Activated CD8-positive, alpha-beta memory T cell treated with anti-CD3 and anti-CD28 coated beads for 4 hours (primary cell): ENCODE measurements at regions not wholly inside any gene's neighbourhood (a gene's known extent, or its start where the extent isn't known, plus 50 kb on each side); places are given as distances from the start of the nearest gene placed in this dataset.
"Not testable (repeated sequence)": the region's sequence is repeated elsewhere in the genome, so short reads cannot be mapped to it uniquely, and the experiment has no call there.

Source experiments
- DNase-seq, 2 donors: peaks; one replicate each; pipeline ENCODE4 v3.0.0-alpha.2; 2020; ENCODE audit warnings: low read depth in 2 of 2

DNA sequence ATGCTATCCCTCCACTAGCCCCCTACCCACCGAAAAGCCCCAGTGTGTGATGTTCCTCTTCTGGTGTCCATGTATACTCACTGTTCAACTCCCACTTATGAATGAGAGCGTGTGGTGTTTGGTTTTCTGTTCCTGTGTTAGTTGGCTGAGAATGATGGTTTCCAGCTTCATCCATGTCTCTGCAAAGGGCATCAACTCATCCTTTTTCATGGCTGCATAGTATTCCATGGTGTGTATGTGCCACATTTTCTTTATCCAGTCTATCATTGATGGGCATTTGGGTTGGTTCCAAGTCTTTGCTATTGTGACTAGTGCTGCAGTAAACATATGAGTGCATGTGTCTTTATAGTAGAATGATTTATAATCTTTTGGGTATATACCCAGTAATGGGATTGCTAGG is 599.3 kb upstream of the B3GAT1 start:
- not testable (repeated sequence) for DNase-seq

GRCh38 chr11:135009125-135009524 is 597.1 kb upstream of the B3GAT1 start:
- no peak for DNase-seq

DNA sequence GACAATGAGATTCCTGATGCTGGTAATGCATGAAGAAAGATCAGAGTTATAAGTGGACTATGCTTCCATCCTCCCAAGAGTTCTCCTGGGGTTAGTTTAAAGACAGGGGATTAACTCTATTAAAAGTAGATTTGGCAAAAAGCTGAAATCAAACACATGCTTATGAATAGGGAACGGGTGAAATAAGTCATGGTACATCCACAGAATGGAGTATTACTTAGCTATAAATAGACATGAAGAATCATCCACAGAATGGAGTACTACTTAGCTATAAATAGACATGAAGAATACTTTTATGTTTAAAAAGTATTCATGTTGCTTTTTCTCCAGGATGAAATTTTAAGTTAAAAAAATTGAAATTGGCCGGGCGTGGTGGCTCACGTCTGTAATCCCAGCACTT is 596.4 kb upstream of the B3GAT1 start:
- DNase-seq = no peak

GRCh38 chr11:135008001-135008405 is 596.0 kb upstream of the B3GAT1 start:
- no peak for DNase-seq

- DNase-seq = no peak
These were observed 594.8 kb upstream of the B3GAT1 start for GRCh38 chr11:135006800-135007199.

DNA sequence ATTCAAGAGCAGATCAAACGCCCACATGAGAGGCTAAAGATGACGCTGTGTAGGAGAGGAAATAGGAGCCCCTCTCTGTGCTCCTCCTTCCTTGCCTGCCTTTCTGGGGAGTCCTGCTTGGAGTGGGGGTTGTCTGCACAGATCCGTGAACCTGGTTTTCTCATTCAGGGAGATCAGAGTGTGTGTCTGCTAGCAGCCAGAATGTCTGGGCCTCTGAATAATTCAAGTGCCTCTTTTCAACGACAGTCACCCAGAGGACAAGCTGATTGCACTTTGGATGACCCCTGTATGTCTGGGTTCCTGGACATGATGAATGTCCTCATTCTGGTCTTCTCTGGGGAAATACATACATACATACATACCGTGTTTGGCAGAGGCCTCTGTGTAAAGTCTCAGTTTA is 592.5 kb upstream of the B3GAT1 start:
- DNase-seq = no peak

- DNase-seq = no peak
These were observed 590.2 kb upstream of the B3GAT1 start for GRCh38 chr11:135002236-135002635.

DNA sequence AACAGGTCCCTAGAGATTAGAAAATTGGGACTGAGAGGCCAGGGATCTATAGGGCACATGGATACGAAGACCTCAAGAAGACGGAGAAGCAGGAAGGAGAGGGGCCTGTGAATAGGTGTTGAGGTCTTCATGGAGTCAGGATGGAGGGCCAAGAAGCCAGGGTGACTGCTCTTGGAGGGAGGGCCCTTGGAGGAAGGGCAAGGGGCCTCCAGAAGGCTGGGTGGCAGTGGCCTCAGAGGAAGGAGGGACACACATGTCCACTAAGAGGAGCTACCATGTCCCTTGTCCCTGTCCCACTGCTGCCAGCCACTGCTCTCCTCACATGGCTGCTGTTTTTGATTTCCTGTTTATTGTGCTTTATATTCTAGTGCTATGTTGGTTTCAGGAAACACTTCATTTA is 589.5 kb upstream of the B3GAT1 start:
- no peak for DNase-seq

GRCh38 chr11:135001065-135001464 is 589.0 kb upstream of the B3GAT1 start:
- DNase-seq = not testable (repeated sequence)

DNA sequence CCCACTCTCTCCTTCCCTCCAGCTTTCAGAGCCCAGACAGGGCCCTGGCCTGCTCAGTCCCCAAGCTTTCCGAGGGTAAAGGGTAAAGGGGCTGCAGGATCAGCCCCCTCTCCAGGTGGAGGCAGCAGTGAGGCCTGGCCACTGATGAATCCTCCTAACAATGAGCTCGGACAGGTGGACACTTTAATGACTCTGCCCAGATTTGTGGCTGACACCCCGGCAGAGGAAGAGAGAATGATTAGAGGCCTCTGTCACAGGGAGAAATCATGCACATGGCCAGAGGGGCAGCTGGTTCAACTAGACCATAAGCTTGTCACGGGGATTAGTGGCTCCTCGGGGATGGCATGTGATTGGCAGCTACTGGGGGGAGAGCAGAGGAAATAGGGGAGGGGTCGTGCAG is 587.5 kb upstream of the B3GAT1 start:
- no peak for DNase-seq

GRCh38 chr11:134997652-134998320 is 585.7 kb upstream of the B3GAT1 start:
- DNase-seq = no peak

DNA sequence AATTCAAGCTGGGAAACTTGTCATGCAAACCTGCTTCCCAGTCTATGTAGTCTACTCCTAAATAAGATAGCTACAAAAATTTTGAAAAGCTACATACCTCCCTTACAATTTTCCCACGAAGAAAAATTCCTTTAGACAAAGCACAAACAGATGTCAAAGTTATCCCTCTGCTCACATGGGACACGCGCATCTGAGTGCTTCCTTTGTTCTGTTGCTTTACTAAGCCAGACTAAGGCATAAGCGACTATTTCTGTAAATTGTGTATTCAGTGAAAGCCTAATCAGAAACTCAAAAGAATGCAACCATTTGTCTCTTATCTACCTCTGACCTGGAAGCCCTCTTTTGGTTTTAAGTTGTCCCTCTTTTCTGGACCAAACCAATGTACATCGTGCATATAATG is 583.7 kb upstream of the B3GAT1 start:
- no peak for DNase-seq

GRCh38 chr11:134994431-134994830 is 582.4 kb upstream of the B3GAT1 start:
- no peak for DNase-seq

- DNase-seq = no peak
These were observed 581.7 kb upstream of the B3GAT1 start for GRCh38 chr11:134993691-134994243.

DNA sequence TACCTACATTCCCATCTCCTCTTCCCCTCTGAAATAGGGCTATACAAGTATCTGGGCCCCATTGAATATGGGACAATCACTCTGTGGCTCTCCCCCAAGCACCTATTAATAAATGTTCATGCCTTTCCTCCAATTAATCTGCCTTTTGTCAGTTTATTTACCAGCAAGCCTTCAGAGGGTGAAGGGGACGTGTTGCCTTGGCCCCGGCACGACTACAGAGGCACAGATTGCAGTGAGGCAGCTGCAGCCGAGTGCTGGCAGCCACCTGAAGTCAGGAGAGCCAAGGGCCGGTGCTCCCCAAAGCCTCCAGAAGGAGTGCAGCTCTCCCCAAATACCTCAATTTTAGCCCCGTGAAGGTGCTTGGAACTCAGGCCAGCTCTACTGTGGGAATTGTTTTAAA is 580.9 kb upstream of the B3GAT1 start:
- no peak for DNase-seq

DNA sequence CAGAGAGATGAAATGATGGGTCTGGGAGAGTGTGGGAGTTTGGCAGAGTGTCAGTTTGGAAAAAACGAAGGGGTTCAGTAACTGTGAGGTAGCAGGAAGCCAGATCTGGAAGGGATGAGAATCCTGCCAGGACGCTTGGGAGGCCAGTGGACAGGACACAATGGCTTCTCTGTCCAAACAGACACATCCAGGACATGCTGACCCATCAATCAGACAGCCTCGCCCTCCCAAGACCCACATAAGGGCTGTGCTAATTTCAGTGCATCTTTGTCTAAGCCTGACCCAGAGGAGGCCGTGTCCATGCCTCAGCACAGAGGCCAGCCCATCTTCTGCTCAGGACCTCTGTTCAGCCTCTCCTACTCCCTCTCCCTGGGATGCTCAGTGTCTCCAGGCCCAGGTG is 576.5 kb upstream of the B3GAT1 start:
- no peak for DNase-seq

- no peak for DNase-seq
These were observed 575.8 kb upstream of the B3GAT1 start for GRCh38 chr11:134987822-134988221.

DNA sequence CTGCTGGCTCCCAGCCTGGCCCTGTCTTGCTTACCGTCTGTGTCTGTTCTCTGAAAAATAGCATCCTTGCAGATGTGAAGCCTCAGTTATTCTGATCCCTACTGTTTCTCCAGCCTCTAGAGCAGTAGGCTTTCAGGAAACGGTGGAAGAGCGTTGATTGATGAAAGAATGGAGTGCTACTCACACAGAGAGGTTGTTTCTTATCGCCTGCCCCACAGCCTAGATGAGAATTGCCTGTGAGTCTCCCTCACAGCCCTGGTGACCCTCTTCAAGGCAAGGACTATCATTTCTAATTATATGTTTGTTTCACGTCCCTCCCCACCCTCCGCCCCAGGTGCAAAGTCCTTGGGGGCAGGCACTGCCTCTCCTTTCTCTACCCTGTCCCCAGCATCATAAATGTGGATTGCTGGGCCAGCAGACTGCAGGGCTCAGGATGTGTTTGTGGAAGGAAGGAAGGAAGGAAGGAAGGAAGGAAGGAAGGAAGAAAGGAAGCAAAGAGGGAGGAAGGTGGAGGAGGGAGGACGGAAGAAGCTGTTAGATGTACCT is 575.3 kb upstream of the B3GAT1 start:
- no peak for DNase-seq

DNA sequence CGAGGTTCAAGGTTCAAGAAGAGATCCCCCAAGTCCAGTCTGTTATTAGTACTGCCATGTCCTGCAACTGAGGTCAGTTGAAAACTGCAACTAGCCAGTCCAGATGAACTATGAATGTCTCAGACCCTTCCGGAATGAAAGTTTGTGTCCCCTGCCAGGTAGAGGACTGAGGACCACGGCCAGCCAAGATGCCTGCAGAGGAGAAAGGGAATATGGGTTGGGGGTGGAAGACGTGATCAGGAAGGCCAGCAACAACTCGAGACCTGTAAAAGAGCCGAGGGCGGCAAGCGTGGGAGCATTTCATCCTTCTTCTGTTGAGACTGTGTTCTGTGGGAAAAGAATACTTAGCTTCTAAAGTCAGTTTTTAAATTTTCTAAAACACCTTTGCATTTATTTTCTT is 572.4 kb upstream of the B3GAT1 start:
- no peak for DNase-seq

DNA sequence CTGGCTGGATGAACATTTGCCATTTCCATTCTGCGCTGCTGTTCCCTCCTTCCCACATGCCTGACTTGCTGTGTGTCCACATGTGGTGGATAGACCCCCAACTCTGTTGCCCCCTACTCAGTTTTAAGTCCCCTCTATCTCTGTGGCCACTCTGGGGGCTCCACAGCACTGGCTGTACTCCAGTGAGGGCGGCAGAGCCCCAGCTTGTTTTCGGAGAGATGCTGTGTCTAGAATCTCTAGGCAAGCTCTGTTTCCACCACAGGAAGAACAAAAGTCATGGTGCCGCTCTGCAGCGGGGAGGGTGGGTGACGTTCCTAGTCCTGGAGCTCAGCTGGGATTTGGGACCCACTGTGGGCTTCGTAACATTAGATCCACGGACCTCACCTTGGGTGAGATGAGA is 570.4 kb upstream of the B3GAT1 start:
- not testable (repeated sequence) for DNase-seq

DNA sequence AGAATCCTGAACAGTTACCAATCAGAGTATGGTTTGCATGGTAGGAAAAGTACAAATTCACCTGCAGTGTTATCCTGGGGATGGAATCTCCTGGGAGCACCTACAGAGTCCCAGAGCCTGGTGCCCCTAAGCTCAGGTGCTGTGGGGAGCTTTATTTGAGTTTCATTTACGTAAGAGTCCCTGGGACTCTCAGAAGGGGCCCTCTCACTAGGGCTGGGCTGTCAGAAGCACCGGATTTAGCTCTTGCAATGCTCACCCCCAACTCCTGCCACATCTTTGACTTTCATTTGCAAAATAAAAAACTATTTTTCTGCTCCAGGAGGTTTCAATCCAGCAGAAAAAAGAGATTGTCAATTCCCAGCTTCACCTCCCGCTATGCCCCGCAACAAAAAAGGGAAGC is 569.8 kb upstream of the B3GAT1 start:
- no peak for DNase-seq

- no peak for DNase-seq
These were observed 569.0 kb upstream of the B3GAT1 start for GRCh38 chr11:134980819-134981710.

GRCh38 chr11:134979089-134979457 is 567.0 kb upstream of the B3GAT1 start:
- DNase-seq = not testable (repeated sequence)
